IMR-90 (cell line): ENCODE measurements at regions not wholly inside any gene's neighbourhood (a gene's known extent, or its start where the extent isn't known, plus 50 kb on each side); places are given as distances from the start of the nearest gene placed in this dataset.

Experiments used
- ATAC-seq: fragments of 200-7000 bp; cut with Tn5 transposase; 2 replicates; pipeline ENCODE4 v1.9.1; 2020; ENCODE audit warnings: low read depth, mild to moderate bottlenecking, moderate library complexity
- BruUV-seq: library from RNA; stranded (reverse); fragments of 400-500 nt; replicated peaks from 2 replicates; lab custom pipeline; 2021; lab: Mats Ljungman, UMichigan
- CTCF ChIA-PET: fragments of 300-600 bp; formaldehyde crosslinking; extraction: SDS; loops from one replicate; lab custom pipeline; 2021; ENCODE audit warnings: antibody characterized with exemption; lab: Yijun Ruan, JAX
- POLR2A ChIA-PET: fragments of 300-600 bp; sonication (Branson Sonifier 250); formaldehyde crosslinking; loops from one replicate; lab custom pipeline; 2022; ENCODE audit warnings: antibody characterized with exemption; ENCODE audit not compliant: unreplicated experiment; lab: Charles Lee
- DNase-seq: peaks from one replicate; pipeline ENCODE4 v3.0.0; 2013
- H2AFZ ChIP-seq: replicated peaks from 2 replicates; pipeline ENCODE3; 2013; ENCODE audit warnings: low read length, mild to moderate bottlenecking; ENCODE audit not compliant: poor library complexity
- H2AK5ac ChIP-seq: 2 replicates; pipeline ENCODE4 v1.6.1; 2013; ENCODE audit warnings: low read depth, low read length, inconsistent platforms
- H2AK9ac ChIP-seq: replicated peaks from 2 replicates; pipeline ENCODE3; 2013; ENCODE audit warnings: mild to moderate bottlenecking, low read depth, low read length, moderate library complexity; ENCODE audit not compliant: poor library complexity
- H2BK120ac ChIP-seq: 2 replicates; pipeline ENCODE4 v1.6.1; 2013; ENCODE audit warnings: low read depth, low read length, inconsistent platforms
- H2BK15ac ChIP-seq: 3 replicates; pipeline ENCODE4 v1.6.1; 2013; ENCODE audit warnings: low read depth, low read length, inconsistent platforms
- H2BK20ac ChIP-seq: 2 replicates; pipeline ENCODE4 v1.6.1; 2013; ENCODE audit warnings: low read depth, mild to moderate bottlenecking, inconsistent platforms, low read length, moderate library complexity
- H2BK5ac ChIP-seq: 2 replicates; pipeline ENCODE4 v1.6.1; 2013; ENCODE audit warnings: mild to moderate bottlenecking, low read depth, low read length, inconsistent platforms; ENCODE audit not compliant: poor library complexity, severe bottlenecking
- H3K14ac ChIP-seq: replicated peaks from 2 replicates; pipeline ENCODE4 v1.6.1; 2013; ENCODE audit warnings: low read depth, low read length, inconsistent platforms
- H3K18ac ChIP-seq: 2 replicates; pipeline ENCODE4 v1.6.1; 2013; ENCODE audit warnings: low read depth, low read length, control low read depth
- H3K23ac ChIP-seq: 2 replicates; pipeline ENCODE4 v1.6.1; 2013; ENCODE audit warnings: low read depth, low read length, inconsistent platforms
- H3K27ac ChIP-seq: 2 replicates; pipeline ENCODE4 v1.5.1; 2013; ENCODE audit warnings: mild to moderate bottlenecking, control low read depth, low read length; ENCODE audit not compliant: insufficient read depth
- H3K27me3 ChIP-seq: 2 replicates; pipeline ENCODE4 v1.6.1; 2013; ENCODE audit warnings: low read length; ENCODE audit not compliant: control insufficient read depth, insufficient read depth
- H3K36me3 ChIP-seq: 2 replicates; pipeline ENCODE4 v1.6.1; 2013; ENCODE audit warnings: low read length, mixed read lengths; ENCODE audit not compliant: control insufficient read depth, insufficient read depth
- H3K4ac ChIP-seq: 2 replicates; pipeline ENCODE4 v1.6.1; 2013; ENCODE audit warnings: low read depth, low read length, inconsistent platforms
- H3K4me1 ChIP-seq: 2 replicates; pipeline ENCODE4 v1.6.1; 2013; ENCODE audit warnings: low read length, mixed read lengths; ENCODE audit not compliant: control insufficient read depth, insufficient read depth
- H3K4me2 ChIP-seq: 2 replicates; pipeline ENCODE4 v1.6.1; 2013; ENCODE audit warnings: low read depth, mild to moderate bottlenecking, control low read depth, low read length, moderate library complexity
- H3K4me3 ChIP-seq: 2 replicates; pipeline ENCODE4 v1.5.1; 2013; ENCODE audit warnings: low read depth, mild to moderate bottlenecking, control low read depth, low read length, moderate library complexity; ENCODE audit not compliant: insufficient read depth
- H3K56ac ChIP-seq: 2 replicates; pipeline ENCODE4 v1.6.1; 2013; ENCODE audit warnings: low read length, inconsistent platforms; ENCODE audit not compliant: insufficient read depth; ENCODE audit errors: extremely low read depth
- H3K79me1 ChIP-seq, 2 experiments: 2 replicates each; pipeline ENCODE4 v1.6.1; 2013; ENCODE audit warnings: low read length in 2 of 2, inconsistent platforms in 1 of 2, low read depth in 1 of 2
- H3K9ac ChIP-seq: 2 replicates; pipeline ENCODE4 v1.6.1; 2013; ENCODE audit warnings: low read depth, low read length, control low read depth
- H3K9me1 ChIP-seq: 2 replicates; pipeline ENCODE4 v1.6.1; 2013; ENCODE audit warnings: low read length, inconsistent platforms; ENCODE audit not compliant: insufficient read depth
- H3K9me3 ChIP-seq: 2 replicates; pipeline ENCODE4 v1.6.1; 2013; ENCODE audit warnings: low read length; ENCODE audit not compliant: control insufficient read depth, insufficient read depth
- H4K20me1 ChIP-seq: 2 replicates; pipeline ENCODE4 v1.6.1; 2013; ENCODE audit warnings: low read length, inconsistent platforms; ENCODE audit not compliant: insufficient read depth
- H4K5ac ChIP-seq: 2 replicates; pipeline ENCODE4 v1.6.1; 2013; ENCODE audit warnings: mild to moderate bottlenecking, low read depth, low read length, control low read depth
- H4K8ac ChIP-seq, 2 experiments: 2 replicates each; pipeline ENCODE4 v1.6.1; 2013; ENCODE audit warnings: low read depth in 2 of 2, low read length in 2 of 2, control low read depth in 1 of 2, inconsistent platforms in 1 of 2
- H4K91ac ChIP-seq: 2 replicates; pipeline ENCODE4 v1.6.1; 2013; ENCODE audit warnings: low read depth, low read length, inconsistent platforms; ENCODE audit not compliant: insufficient read depth
- CHD1 ChIP-seq: IDR thresholded peaks from 2 replicates; pipeline ENCODE4 v1.6.1; 2012; ENCODE audit warnings: low read depth, low read length, improper control_type of control experiment
- MAZ ChIP-seq: IDR thresholded peaks from 2 replicates; pipeline ENCODE4 v1.6.1; 2012; ENCODE audit warnings: low read depth, mild to moderate bottlenecking, low read length, improper control_type of control experiment, moderate library complexity, borderline replicate concordance
- RCOR1 ChIP-seq: IDR thresholded peaks from 2 replicates; pipeline ENCODE4 v1.6.1; 2012; ENCODE audit warnings: mild to moderate bottlenecking, low read length, improper control_type of control experiment; ENCODE audit not compliant: insufficient replicate concordance
- RFX5 ChIP-seq: IDR thresholded peaks from 2 replicates; pipeline ENCODE4 v1.8.0; 2012; ENCODE audit warnings: low read depth, mild to moderate bottlenecking, low read length, moderate library complexity
- WGBS, 2 experiments: methylation state at CpG; one replicate each; pipeline versions ENCODE4 v1.1.5 to v1.1.7; 2013; ENCODE audit warnings: missing lambda C conversion rate in 2 of 2; ENCODE audit not compliant: insufficient read length in 1 of 2; ENCODE audit errors: extremely low coverage in 2 of 2; 5-methylcytosine and 5-hydroxymethylcytosine counted together
- dilution Hi-C: fragments of 300-500 bp; cut with HindIII; formaldehyde crosslinking; loops from one replicate; pipeline ENCODE4 v1.14.3; 2018; ENCODE audit warnings: low sequenced_read_pairs; ENCODE audit not compliant: unreplicated experiment
- in situ Hi-C: fragments of 300-500 bp; cut with MboI; formaldehyde crosslinking; loops from 3 replicates; pipeline ENCODE4 v1.14.3; 2019; ENCODE audit warnings: low sequenced_read_pairs, inconsistent platforms, mixed read lengths
- intact Hi-C: fragments of 100-400 bp; cut with micrococcal nuclease; formaldehyde crosslinking; loops from 2 replicates; pipeline ENCODE4 v1.10.0; 2022

DNA sequence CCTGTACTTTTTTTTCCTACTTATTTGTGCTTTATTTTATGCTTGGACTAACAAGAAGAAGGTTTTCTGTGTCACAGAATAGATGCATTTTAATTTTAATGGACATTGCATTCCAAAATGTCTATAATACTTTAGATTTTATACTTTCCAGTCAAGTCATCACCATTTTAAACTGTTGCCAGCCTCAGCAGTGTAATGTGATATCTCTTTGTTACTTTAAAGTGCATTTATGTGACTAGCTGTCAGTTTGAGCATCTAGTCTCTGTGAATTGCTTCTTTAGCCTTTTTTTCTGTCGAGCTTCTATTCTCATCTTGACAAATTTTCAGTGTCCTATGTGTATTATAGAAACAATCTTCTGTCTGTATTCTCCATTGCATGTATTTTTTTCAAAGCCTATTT, 511.4 kb upstream of the CBLB start:
- H3K36me3 ChIP-seq = no peaks in the 10 kb centered on the region
- H2AK9ac ChIP-seq = no peak overlapping the region
- no peak overlapping the region for H3K56ac ChIP-seq
- in situ Hi-C loops = no loop called here
- H2AK5ac ChIP-seq = no peak overlapping the region
- no peaks in the 10 kb centered on the region for H3K9me1 ChIP-seq
- H4K20me1 ChIP-seq = no peaks in the 10 kb centered on the region
- intact Hi-C loops = no loop called here
- H3K27ac ChIP-seq = no peak overlapping the region
- H3K4me2 ChIP-seq = no peak overlapping the region
- no CpG with 5 or more reads among the region's 1 CpG for WGBS, 2 experiments
- H3K9me3 ChIP-seq = no peaks in the 10 kb centered on the region
- H3K18ac ChIP-seq = no peak overlapping the region
- no TSS peak for BruUV-seq
- dilution Hi-C loops = no loop called here
- ATAC-seq = no peak
- H2AFZ ChIP-seq = no peak overlapping the region
- no peak overlapping the region for H3K4me3 ChIP-seq
- TF ChIP-seq MAZ (no peak), CHD1 (no peak), RCOR1 (no peak), RFX5 (no peak)
- H3K14ac ChIP-seq = no peak overlapping the region
- no peak overlapping the region for H3K23ac ChIP-seq
- H4K91ac ChIP-seq = no peak overlapping the region
- H4K8ac ChIP-seq = no peak overlapping the region
- CTCF ChIA-PET = no interaction called here
- no peaks in the 10 kb centered on the region for H3K4me1 ChIP-seq
- H3K4ac ChIP-seq = no peak overlapping the region
- H4K5ac ChIP-seq = no peak overlapping the region
- no peak overlapping the region for H2BK5ac ChIP-seq
- peak; percentile 17 for DNase-seq
- H2BK15ac ChIP-seq = no peak overlapping the region
- H3K27me3 ChIP-seq = no peaks in the 10 kb centered on the region
- H2BK20ac ChIP-seq = no peak overlapping the region
- H3K79me1 ChIP-seq = no peaks in the 10 kb centered on the region
- no peak overlapping the region for H2BK120ac ChIP-seq
- POLR2A ChIA-PET = no interaction called here
- no peak overlapping the region for H3K9ac ChIP-seq
